T-helper 17 cell (primary cell): ENCODE measurements at regions not wholly inside any gene's neighbourhood (a gene's known extent, or its start where the extent isn't known, plus 50 kb on each side); places are given as distances from the start of the nearest gene placed in this dataset.

Experiments used
- ATAC-seq: fragments of 150-1000 bp; cut with Tn5 transposase; 2 replicates; pipeline ENCODE4 v1.10.0; 2021; ENCODE audit warnings: mild to moderate bottlenecking, moderate library complexity
- DNase-seq, 3 donors: peaks; one replicate each; pipeline versions ENCODE4 v3.0.0 to v3.0.0-alpha.2; 2020 to 2021
- H3K9me3 ChIP-seq: one replicate; pipeline ENCODE4 v1.7.0; 2013; ENCODE audit warnings: low read length, mild to moderate bottlenecking; ENCODE audit not compliant: control insufficient read depth, poor library complexity, severe bottlenecking
- H3K27ac Mint-ChIP-seq: one replicate; pipeline ENCODE4 v1.8.0; 2022; ENCODE audit warnings: mild to moderate bottlenecking, moderate library complexity, mixed read lengths
- H3K27me3 Mint-ChIP-seq: one replicate; pipeline ENCODE4 v1.8.0; 2022; ENCODE audit warnings: mixed read lengths
- H3K36me3 Mint-ChIP-seq: one replicate; pipeline ENCODE4 v1.8.0; 2022; ENCODE audit warnings: low read depth, mixed read lengths
- H3K4me1 Mint-ChIP-seq: one replicate; pipeline ENCODE4 v1.8.0; 2022; ENCODE audit warnings: mild to moderate bottlenecking, mixed read lengths
- H3K4me3 Mint-ChIP-seq: one replicate; pipeline ENCODE4 v1.8.0; 2022; ENCODE audit warnings: mild to moderate bottlenecking, moderate library complexity, mixed read lengths

GRCh38 chr14:95635051-95635450, 51.2 kb upstream of the TCL1B start:
- Mint-ChIP-seq H3K36me3 (no peaks in the 10 kb centered on the region), H3K4me3 (no peak overlapping the region), H3K27ac (no peak overlapping the region), H3K27me3 (peaks cover 6% of the 10 kb centered on the region), H3K4me1 (no peaks in the 10 kb centered on the region)
- DNase-seq (no peak), ATAC-seq (no peak)
- no peaks in the 10 kb centered on the region for H3K9me3 ChIP-seq
